HG03025 (cell line): ENCODE measurements at regions not wholly inside any gene's neighbourhood (a gene's known extent, or its start where the extent isn't known, plus 50 kb on each side); places are given as distances from the start of the nearest gene placed in this dataset.
A peak's percentile ranks its signal among the peaks of the same experiment; 100 is the strongest.

ENCODE experiments used
- ATAC-seq: cut with Tn5 transposase; IDR thresholded peaks from one replicate; pipeline ENCODE4 v1.9.1; 2021; ENCODE audit warnings: mild to moderate bottlenecking, moderate library complexity; ENCODE audit not compliant: unreplicated experiment, low FRiP score

GRCh38 chr4:171759274-171759673 lies 53.9 kb upstream of the GALNTL6 start:
- no peak for ATAC-seq

- no peak for ATAC-seq
Measured at GRCh38 chr4:171751538-171751937, 61.7 kb upstream of the GALNTL6 start.

- ATAC-seq = no peak
Measured at GRCh38 chr4:171746418-171746817, 66.8 kb upstream of the GALNTL6 start.

- no peak for ATAC-seq
Measured at GRCh38 chr4:171742436-171742835, 70.8 kb upstream of the GALNTL6 start.

GRCh38 chr4:171727185-171727584 lies 86.0 kb upstream of the GALNTL6 start:
- no peak for ATAC-seq

- no peak for ATAC-seq
Measured at GRCh38 chr4:171721937-171722336, 91.3 kb upstream of the GALNTL6 start.

GRCh38 chr4:171719691-171720090 lies 93.5 kb upstream of the GALNTL6 start:
- no peak for ATAC-seq

GRCh38 chr4:171718665-171719064 lies 94.5 kb upstream of the GALNTL6 start:
- no peak for ATAC-seq

- ATAC-seq = no peak
Measured at GRCh38 chr4:171718069-171718468, 95.1 kb upstream of the GALNTL6 start.

GRCh38 chr4:171717231-171717741 lies 95.9 kb upstream of the GALNTL6 start:
- ATAC-seq = no peak

- no peak for ATAC-seq
Measured at GRCh38 chr4:171715973-171716372, 97.2 kb upstream of the GALNTL6 start.

- no peak for ATAC-seq
Measured at GRCh38 chr4:171714791-171715454, 98.3 kb upstream of the GALNTL6 start.

- no peak for ATAC-seq
Measured at GRCh38 chr4:171710743-171711142, 102.5 kb upstream of the GALNTL6 start.

GRCh38 chr4:171676555-171677215 lies 136.5 kb upstream of the GALNTL6 start:
- ATAC-seq = peak; percentile 99

- no peak for ATAC-seq
Measured at GRCh38 chr4:171674781-171675180, 138.4 kb upstream of the GALNTL6 start.

GRCh38 chr4:171668403-171668802 lies 144.8 kb upstream of the GALNTL6 start:
- no peak for ATAC-seq

- no peak for ATAC-seq
Measured at GRCh38 chr4:171667906-171668305, 145.3 kb upstream of the GALNTL6 start.

- no peak for ATAC-seq
Measured at GRCh38 chr4:171651071-171651470, 162.1 kb upstream of the GALNTL6 start.

- ATAC-seq = peak; percentile 55
Measured at GRCh38 chr4:171650543-171650942, 162.7 kb upstream of the GALNTL6 start.

- ATAC-seq = no peak
Measured at GRCh38 chr4:171648926-171649325, 164.3 kb upstream of the GALNTL6 start.

GRCh38 chr4:171646984-171647383 lies 166.2 kb upstream of the GALNTL6 start:
- no peak for ATAC-seq

GRCh38 chr4:171644430-171645057 lies 168.7 kb upstream of the GALNTL6 start:
- peak; percentile 76 for ATAC-seq
